Astrocyte (in vitro differentiated cells and primary cell): ENCODE measurements at regions not wholly inside any gene's neighbourhood (a gene's known extent, or its start where the extent isn't known, plus 50 kb on each side); places are given as distances from the start of the nearest gene placed in this dataset.

Experiments
- DNase-seq: peaks from one replicate; pipeline ENCODE4 v3.0.0-alpha.2; 2010; ENCODE audit warnings: low read depth
- FAIRE-seq: peaks from 2 replicates; lab custom pipeline; 2011; peaks lifted over from hg19 to GRCh38; lab: Jason Lieb, UNC
- H2AFZ ChIP-seq: 2 replicates; pipeline ENCODE4 v1.6.0; 2012; ENCODE audit warnings: low read depth, low read length, inconsistent platforms
- H3K27ac ChIP-seq: 2 replicates; pipeline ENCODE4 v1.5.1; 2011; ENCODE audit warnings: low read depth, low read length, inconsistent platforms
- H3K27me3 ChIP-seq: 2 replicates; pipeline ENCODE4 v1.6.0; 2011; ENCODE audit warnings: low read length, inconsistent platforms; ENCODE audit not compliant: insufficient read depth
- H3K36me3 ChIP-seq: 2 replicates; pipeline ENCODE4 v1.5.1; 2011; ENCODE audit warnings: low read length, inconsistent platforms; ENCODE audit not compliant: insufficient read depth
- H3K4me1 ChIP-seq: 2 replicates; pipeline ENCODE4 v1.5.1; 2011; ENCODE audit warnings: low read length, inconsistent platforms; ENCODE audit not compliant: insufficient read depth
- H3K4me2 ChIP-seq: 2 replicates; pipeline ENCODE4 v1.6.0; 2012; ENCODE audit warnings: low read length, inconsistent platforms
- H3K4me3 ChIP-seq: 2 replicates; pipeline ENCODE4 v1.5.1; 2011; ENCODE audit warnings: low read depth, mild to moderate bottlenecking, low read length, inconsistent platforms; ENCODE audit not compliant: insufficient read depth
- H3K79me2 ChIP-seq: 2 replicates; pipeline ENCODE4 v1.6.0; 2012; ENCODE audit warnings: mild to moderate bottlenecking, low read length, inconsistent platforms; ENCODE audit not compliant: insufficient read depth
- H3K9ac ChIP-seq: 2 replicates; pipeline ENCODE4 v1.6.0; 2012; ENCODE audit warnings: mild to moderate bottlenecking, low read length, inconsistent platforms
- H3K9me3 ChIP-seq: 2 replicates; pipeline ENCODE4 v1.5.1; 2012; ENCODE audit warnings: low read depth, mild to moderate bottlenecking, low read length, inconsistent platforms; ENCODE audit not compliant: insufficient read depth
- H4K20me1 ChIP-seq: 2 replicates; pipeline ENCODE4 v1.6.0; 2012; ENCODE audit warnings: low read length, inconsistent platforms; ENCODE audit not compliant: insufficient read depth
- H3K27ac Mint-ChIP-seq: one replicate; pipeline ENCODE4 v1.8.0; 2021; ENCODE audit warnings: mild to moderate bottlenecking, mixed read lengths; ENCODE audit not compliant: unreplicated experiment
- H3K27me3 Mint-ChIP-seq: one replicate; pipeline ENCODE4 v1.8.0; 2021; ENCODE audit warnings: low read depth, mixed read lengths; ENCODE audit not compliant: unreplicated experiment
- H3K36me3 Mint-ChIP-seq: one replicate; pipeline ENCODE4 v1.8.0; 2021; ENCODE audit warnings: low read depth, mixed read lengths; ENCODE audit not compliant: unreplicated experiment
- H3K4me1 Mint-ChIP-seq: one replicate; pipeline ENCODE4 v1.8.0; 2021; ENCODE audit warnings: low read depth, mixed read lengths; ENCODE audit not compliant: unreplicated experiment
- H3K4me3 Mint-ChIP-seq: one replicate; pipeline ENCODE4 v1.8.0; 2021; ENCODE audit warnings: mild to moderate bottlenecking, moderate library complexity, mixed read lengths; ENCODE audit not compliant: unreplicated experiment
- H3K9me3 Mint-ChIP-seq: one replicate; pipeline ENCODE4 v1.8.0; 2021; ENCODE audit warnings: mild to moderate bottlenecking, mixed read lengths; ENCODE audit not compliant: unreplicated experiment
- EZH2 ChIP-seq: IDR thresholded peaks from 2 replicates; pipeline ENCODE4 v1.6.1; 2012; ENCODE audit warnings: mild to moderate bottlenecking, low read length, inconsistent platforms; ENCODE audit not compliant: insufficient read depth
- TF ChIP-seq, protein P1 (sequence below): IDR thresholded peaks from 2 replicates; pipeline ENCODE4 v1.5.1; 2011; ENCODE audit warnings: low read depth, mild to moderate bottlenecking, inconsistent platforms, low read length, moderate library complexity; ENCODE audit not compliant: insufficient read depth

DNA sequence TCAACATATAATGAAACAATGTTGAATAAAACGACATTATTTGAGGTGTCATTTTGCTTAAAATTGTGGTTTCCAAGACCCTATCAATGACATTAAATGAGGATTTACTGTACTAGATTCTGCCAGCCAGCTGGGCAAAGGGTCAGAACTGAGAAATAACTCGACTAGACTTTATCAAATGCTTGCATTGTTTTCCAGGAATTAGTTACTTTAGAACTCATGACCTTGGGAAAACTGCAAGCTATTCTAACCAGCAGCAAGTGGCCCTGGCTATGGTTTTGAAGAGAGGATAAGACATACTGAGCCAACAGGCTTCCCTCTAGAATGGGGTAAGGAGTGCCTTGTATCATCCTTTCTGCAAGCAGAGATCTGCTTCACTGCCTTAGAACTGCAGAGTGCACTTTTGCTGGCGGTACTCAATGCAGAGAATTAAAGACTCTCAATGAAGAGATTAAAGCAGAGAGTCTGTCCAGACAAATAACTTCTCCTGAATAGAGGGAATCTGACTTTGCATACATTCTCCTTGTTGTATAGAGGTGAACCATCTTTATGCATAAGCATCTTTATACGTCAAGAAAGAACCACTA is 281.5 kb downstream of the ARL4A start:
- Histone ChIP-seq H3K4me1 (no peaks in the 10 kb centered on the region), H4K20me1 (no peaks in the 10 kb centered on the region), H3K4me2 (no peak overlapping the region), H3K9me3 (no peaks in the 10 kb centered on the region), H3K27me3 (no peaks in the 10 kb centered on the region), H2AFZ (no peak overlapping the region), H3K79me2 (no peaks in the 10 kb centered on the region), H3K4me3 (no peak overlapping the region), H3K9ac (no peak overlapping the region), H3K27ac (no peak overlapping the region), H3K36me3 (no peaks in the 10 kb centered on the region)
- no peak for TF ChIP-seq EZH2
- TF ChIP-seq, protein P1, sequence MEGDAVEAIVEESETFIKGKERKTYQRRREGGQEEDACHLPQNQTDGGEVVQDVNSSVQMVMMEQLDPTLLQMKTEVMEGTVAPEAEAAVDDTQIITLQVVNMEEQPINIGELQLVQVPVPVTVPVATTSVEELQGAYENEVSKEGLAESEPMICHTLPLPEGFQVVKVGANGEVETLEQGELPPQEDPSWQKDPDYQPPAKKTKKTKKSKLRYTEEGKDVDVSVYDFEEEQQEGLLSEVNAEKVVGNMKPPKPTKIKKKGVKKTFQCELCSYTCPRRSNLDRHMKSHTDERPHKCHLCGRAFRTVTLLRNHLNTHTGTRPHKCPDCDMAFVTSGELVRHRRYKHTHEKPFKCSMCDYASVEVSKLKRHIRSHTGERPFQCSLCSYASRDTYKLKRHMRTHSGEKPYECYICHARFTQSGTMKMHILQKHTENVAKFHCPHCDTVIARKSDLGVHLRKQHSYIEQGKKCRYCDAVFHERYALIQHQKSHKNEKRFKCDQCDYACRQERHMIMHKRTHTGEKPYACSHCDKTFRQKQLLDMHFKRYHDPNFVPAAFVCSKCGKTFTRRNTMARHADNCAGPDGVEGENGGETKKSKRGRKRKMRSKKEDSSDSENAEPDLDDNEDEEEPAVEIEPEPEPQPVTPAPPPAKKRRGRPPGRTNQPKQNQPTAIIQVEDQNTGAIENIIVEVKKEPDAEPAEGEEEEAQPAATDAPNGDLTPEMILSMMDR, result no peak
- Mint-ChIP-seq H3K9me3 (no peaks in the 10 kb centered on the region), H3K4me1 (no peaks in the 10 kb centered on the region), H3K27ac (no peak overlapping the region), H3K36me3 (no peaks in the 10 kb centered on the region), H3K4me3 (no peak overlapping the region), H3K27me3 (no peaks in the 10 kb centered on the region)
- DNase-seq, result no peak
- FAIRE-seq, result no peak

DNA sequence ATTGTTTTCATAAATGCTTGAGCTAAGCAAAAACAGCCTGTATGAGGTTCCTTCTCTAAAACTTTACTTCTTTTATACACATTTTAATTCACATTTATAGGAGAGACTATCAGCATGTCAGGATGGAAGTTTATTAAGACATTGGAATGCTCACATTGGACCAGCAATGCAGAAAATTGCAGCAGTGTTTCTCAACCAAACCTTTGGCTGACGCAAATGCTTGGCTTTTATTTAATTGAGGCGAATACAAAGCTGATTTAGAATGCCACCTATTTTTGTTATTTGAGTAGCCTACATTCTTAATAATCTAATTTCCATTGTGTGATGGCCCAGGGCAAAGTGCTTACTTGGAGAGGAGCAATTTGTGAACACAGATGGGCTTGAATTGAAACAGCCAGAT is 283.2 kb downstream of the ARL4A start:
- no peak overlapping the region for H3K4me3 ChIP-seq
- H3K36me3 ChIP-seq, result no peaks in the 10 kb centered on the region
- no peaks in the 10 kb centered on the region for H3K27me3 Mint-ChIP-seq
- no peak for FAIRE-seq
- H3K4me3 Mint-ChIP-seq, result no peak overlapping the region
- no peaks in the 10 kb centered on the region for H3K4me1 Mint-ChIP-seq
- peak overlapping the region; percentile 9 for H2AFZ ChIP-seq
- H3K27me3 ChIP-seq, result no peaks in the 10 kb centered on the region
- no peaks in the 10 kb centered on the region for H4K20me1 ChIP-seq
- H3K79me2 ChIP-seq, result no peaks in the 10 kb centered on the region
- no peak overlapping the region for H3K9ac ChIP-seq
- H3K27ac Mint-ChIP-seq, result no peak overlapping the region
- no peaks in the 10 kb centered on the region for H3K36me3 Mint-ChIP-seq
- H3K4me1 ChIP-seq, result no peaks in the 10 kb centered on the region
- no peak overlapping the region for H3K4me2 ChIP-seq
- H3K9me3 ChIP-seq, result no peaks in the 10 kb centered on the region
- TF ChIP-seq, protein P1, result no peak
- no peak for TF ChIP-seq EZH2
- H3K9me3 Mint-ChIP-seq, result no peaks in the 10 kb centered on the region
- DNase-seq, result no peak
- no peak overlapping the region for H3K27ac ChIP-seq

DNA sequence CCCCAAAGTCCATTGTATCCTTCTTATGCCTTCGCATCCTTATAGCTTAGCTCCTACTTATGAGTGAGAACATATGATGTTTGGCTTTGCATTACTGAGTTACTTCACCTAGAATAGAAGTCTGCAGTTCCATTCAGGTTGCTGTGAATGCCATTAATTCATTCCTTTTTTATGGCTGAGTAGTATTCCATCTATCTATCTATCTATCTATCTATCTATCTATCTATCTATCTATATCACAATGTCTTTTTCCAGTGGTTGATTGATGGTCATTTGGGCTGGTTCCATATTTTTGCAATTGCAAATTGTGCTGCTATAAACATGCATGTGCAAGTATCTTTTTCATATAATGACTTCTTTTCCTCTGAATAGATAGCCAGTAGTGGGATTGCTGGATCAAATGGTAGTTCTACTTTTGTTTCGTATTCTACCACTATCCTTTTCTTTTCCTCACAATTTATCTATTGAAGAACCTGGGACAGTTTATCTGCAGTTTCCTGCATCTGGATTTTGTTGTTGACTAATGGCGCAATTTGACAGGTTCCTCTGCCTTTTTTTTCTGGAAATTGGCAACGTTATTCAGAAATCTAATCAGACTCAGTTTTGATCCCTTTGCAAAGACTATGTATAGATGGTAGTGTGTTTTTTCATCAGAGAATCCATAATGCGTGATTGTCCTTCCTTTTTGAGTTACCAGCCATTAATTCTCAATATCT is 287.2 kb downstream of the ARL4A start:
- no peaks in the 10 kb centered on the region for H3K36me3 Mint-ChIP-seq
- no peaks in the 10 kb centered on the region for H3K27me3 Mint-ChIP-seq
- no peak overlapping the region for H2AFZ ChIP-seq
- no peak overlapping the region for H3K27ac ChIP-seq
- H3K9me3 Mint-ChIP-seq, result no peaks in the 10 kb centered on the region
- H3K79me2 ChIP-seq, result no peaks in the 10 kb centered on the region
- no peak overlapping the region for H3K27ac Mint-ChIP-seq
- H3K4me3 Mint-ChIP-seq, result no peak overlapping the region
- no peak overlapping the region for H3K9ac ChIP-seq
- H4K20me1 ChIP-seq, result no peaks in the 10 kb centered on the region
- H3K4me2 ChIP-seq, result no peak overlapping the region
- H3K4me3 ChIP-seq, result no peak overlapping the region
- no peak for TF ChIP-seq EZH2
- TF ChIP-seq, protein P1, result no peak
- H3K9me3 ChIP-seq, result no peaks in the 10 kb centered on the region
- FAIRE-seq (no peak), DNase-seq (no peak)
- no peaks in the 10 kb centered on the region for H3K4me1 ChIP-seq
- no peaks in the 10 kb centered on the region for H3K27me3 ChIP-seq
- H3K4me1 Mint-ChIP-seq, result no peaks in the 10 kb centered on the region
- no peaks in the 10 kb centered on the region for H3K36me3 ChIP-seq
